HepG2 (cell line): ENCODE measurements at regions not wholly inside any gene's neighbourhood (a gene's known extent, or its start where the extent isn't known, plus 50 kb on each side); places are given as distances from the start of the nearest gene placed in this dataset.
A peak's percentile ranks its signal among the peaks of the same experiment; 100 is the strongest.

Experiments
- ATAC-seq: fragments of 200-7000 bp; cut with Tn5 transposase; 3 replicates; pipeline ENCODE4 v1.9.1; 2020; ENCODE audit warnings: mild to moderate bottlenecking, moderate library complexity
- BruUV-seq: library from RNA; stranded (reverse); fragments of 400-500 nt; replicated peaks from 2 replicates; lab custom pipeline; 2021; lab: Mats Ljungman, UMichigan
- CTCF ChIA-PET: fragments of 300-600 bp; formaldehyde crosslinking; extraction: SDS; loops from one replicate; lab custom pipeline; 2021; ENCODE audit warnings: low total read pairs, inconsistent platforms, low intra/inter-chr PET ratio; lab: Yijun Ruan, JAX
- POLR2A ChIA-PET: fragments of 350-600 bp; sonication (Branson Sonifier 250); formaldehyde crosslinking; loops from one replicate; lab custom pipeline; 2020; ENCODE audit warnings: antibody characterized with exemption, inconsistent platforms; lab: Yijun Ruan, JAX
- DNase-seq: peaks from one replicate; pipeline ENCODE4 v3.0.0-alpha.2; 2015; ENCODE audit warnings: low spot score
- FAIRE-seq: peaks from 3 replicates; lab custom pipeline; 2011; peaks lifted over from hg19 to GRCh38; lab: Jason Lieb, UNC
- H2AFZ ChIP-seq: one replicate; pipeline ENCODE4 v1.6.1; 2011; ENCODE audit warnings: low read length, inconsistent platforms
- H3K27ac ChIP-seq: fragments of 300-600 bp; 3 replicates; pipeline ENCODE4 v1.8.0; 2011; ENCODE audit warnings: mixed run types, mild to moderate bottlenecking, mixed read lengths, low read length, inconsistent platforms; ENCODE audit not compliant: insufficient read depth; ENCODE audit errors: extremely low read length
- H3K27me3 ChIP-seq, 2 experiments: fragments of 200-600 bp in 1 of 2; 2 replicates in 1 of 2; 3 replicates in 1 of 2; pipeline versions ENCODE4 v1.6.0 to v1.8.0; 2011; ENCODE audit warnings: low read length in 2 of 2, mild to moderate bottlenecking in 2 of 2, moderate library complexity in 2 of 2, inconsistent platforms in 1 of 2; ENCODE audit not compliant: insufficient read depth in 2 of 2, control insufficient read depth in 1 of 2
- H3K36me3 ChIP-seq, 2 experiments: fragments of 200-600 bp in 1 of 2; replicated peaks in 1 of 2; 2 replicates in 1 of 2; 3 replicates in 1 of 2; pipeline versions ENCODE4 v1.5.1 to v1.8.0; 2011; ENCODE audit warnings: low read length in 2 of 2, inconsistent platforms in 1 of 2; ENCODE audit not compliant: insufficient read depth in 2 of 2, control insufficient read depth in 1 of 2
- H3K4me1 ChIP-seq: 2 replicates; pipeline ENCODE4 v1.5.1; 2012; ENCODE audit warnings: low read length, inconsistent platforms; ENCODE audit not compliant: insufficient read depth
- H3K4me2 ChIP-seq: 2 replicates; pipeline ENCODE4 v1.6.0; 2011; ENCODE audit warnings: low read depth, low read length, inconsistent platforms
- H3K4me3 ChIP-seq, 3 experiments: fragments of 200-600 bp in 1 of 3; sonication (generic), shearing (Covaris generic) in 1 of 3; replicated peaks in 1 of 3; 2 replicates each; pipeline ENCODE4 v1.5.1; 2011 to 2016; ENCODE audit warnings: low read length in 3 of 3, inconsistent platforms in 2 of 3, low read depth in 2 of 3, mild to moderate bottlenecking in 2 of 3, control low read depth in 1 of 3, mixed read lengths in 1 of 3; ENCODE audit not compliant: insufficient read depth in 1 of 3
- H3K79me2 ChIP-seq: one replicate; pipeline ENCODE4 v1.6.1; 2011; ENCODE audit warnings: low read length, inconsistent platforms; ENCODE audit not compliant: insufficient read depth
- H3K9ac ChIP-seq: 2 replicates; pipeline ENCODE4 v1.6.0; 2011; ENCODE audit warnings: mild to moderate bottlenecking, low read depth, low read length, inconsistent platforms; ENCODE audit not compliant: insufficient read depth
- H3K9me3 ChIP-seq: 2 replicates; pipeline ENCODE4 v1.5.1; 2012; ENCODE audit warnings: mild to moderate bottlenecking, low read length
- H4K20me1 ChIP-seq: 2 replicates; pipeline ENCODE4 v1.6.0; 2011; ENCODE audit warnings: inconsistent platforms, mild to moderate bottlenecking, low read length, moderate library complexity; ENCODE audit not compliant: insufficient read depth
- CBX5 ChIP-seq: sonication (generic); formaldehyde crosslinking; IDR thresholded peaks from 2 replicates; pipeline ENCODE4 v1.4.0; 2020; ENCODE audit warnings: missing genetic modification reagents, borderline replicate concordance
- CENPT ChIP-seq: sonication (generic); formaldehyde crosslinking; IDR thresholded peaks from 2 replicates; pipeline ENCODE4 v1.8.0; 2022; ENCODE audit warnings: low read depth, mild to moderate bottlenecking, moderate library complexity, missing genetic modification reagents
- MAFK ChIP-seq, 2 experiments: IDR thresholded peaks in 1 of 2; conservative IDR thresholded peaks in 1 of 2; 2 replicates each; pipeline ENCODE4 v1.6.1; 2011; ENCODE audit warnings: improper control_type of control experiment in 2 of 2, low read length in 2 of 2
- NFKB2 ChIP-seq: sonication (generic); formaldehyde crosslinking; IDR thresholded peaks from 2 replicates; pipeline ENCODE4 v1.4.0; 2020; ENCODE audit warnings: missing genetic modification reagents, borderline replicate concordance
- ZNF235 ChIP-seq: sonication (generic); formaldehyde crosslinking; IDR thresholded peaks from 2 replicates; pipeline ENCODE4 v1.8.1; 2023; ENCODE audit warnings: mild to moderate bottlenecking, missing genetic modification reagents, borderline replicate concordance
- ZNF558 ChIP-seq: sonication (generic); formaldehyde crosslinking; IDR thresholded peaks from 2 replicates; pipeline ENCODE4 v1.9.0; 2022; ENCODE audit warnings: mild to moderate bottlenecking, missing genetic modification reagents, borderline replicate concordance
- WGBS: methylation state at CpG from one replicate; pipeline ENCODE4 v1.1.6; 2017; ENCODE audit warnings: low lambda C conversion rate; 5-methylcytosine and 5-hydroxymethylcytosine counted together
- in situ Hi-C: cut with HindIII; loops from 2 replicates; pipeline ENCODE4 v1.10.0; 2017; ENCODE audit warnings: low pct_unique_long_range_greater_than_20kb; ENCODE audit not compliant: extremely low pct_ligation_motif_present
- intact Hi-C: fragments of 100-400 bp; cut with micrococcal nuclease; formaldehyde crosslinking; loops from one replicate; pipeline ENCODE4 v1.10.0; 2022; ENCODE audit not compliant: unreplicated experiment
- TF ChIP-seq, protein P1 (sequence below): sonication (generic); formaldehyde crosslinking; IDR thresholded peaks from 2 replicates; pipeline ENCODE4 v1.9.0; 2022; ENCODE audit warnings: missing genetic modification reagents, mild to moderate bottlenecking, borderline replicate concordance

DNA sequence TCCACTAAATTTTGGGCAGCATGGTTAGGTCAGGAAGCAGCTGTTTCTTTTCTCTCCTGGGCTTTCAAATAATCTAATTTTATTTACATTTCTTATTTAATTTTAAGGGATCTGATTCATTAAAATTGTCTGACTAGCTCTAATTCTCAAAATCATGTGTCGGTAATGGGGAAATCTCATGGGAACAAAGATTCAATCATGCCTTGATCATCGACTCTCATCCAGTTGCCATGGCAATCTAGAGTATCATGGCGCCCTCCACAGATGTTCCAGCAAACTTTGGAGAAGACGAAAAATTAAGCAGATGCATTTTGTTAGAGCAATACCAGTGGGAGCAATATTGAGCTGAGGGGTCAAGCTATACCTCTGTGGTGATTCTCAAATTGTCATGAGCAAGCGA, 358.0 kb upstream of the CDH4 start:
- intact Hi-C loops: no loop called here
- 5% methylated on average over 5 of the region's 5 CpGs for WGBS
- Histone ChIP-seq H3K9me3 (peaks cover 95% of the 10 kb centered on the region), H3K36me3 (no peaks in the 10 kb centered on the region), H3K27me3 (no peaks in the 10 kb centered on the region), H4K20me1 (no peaks in the 10 kb centered on the region), H2AFZ (no peak overlapping the region), H3K9ac (no peak overlapping the region), H3K27ac (no peak overlapping the region), H3K4me2 (no peak overlapping the region)
- no peak for DNase-seq
- TF ChIP-seq ZNF235 (CRISPR knock-in tag): no peak
- 0 out of 4 replicates have a peak, but pooled peaks of 1 of the 2 experiments have one; percentile 15 for TF ChIP-seq MAFK (conservative IDR thresholded peaks at IDR 0.05 in 1 of 2, IDR thresholded peaks at IDR 0.05 in 1 of 2; ENCODE audit: low read length in 2 of 2)
- TF ChIP-seq, protein P1, sequence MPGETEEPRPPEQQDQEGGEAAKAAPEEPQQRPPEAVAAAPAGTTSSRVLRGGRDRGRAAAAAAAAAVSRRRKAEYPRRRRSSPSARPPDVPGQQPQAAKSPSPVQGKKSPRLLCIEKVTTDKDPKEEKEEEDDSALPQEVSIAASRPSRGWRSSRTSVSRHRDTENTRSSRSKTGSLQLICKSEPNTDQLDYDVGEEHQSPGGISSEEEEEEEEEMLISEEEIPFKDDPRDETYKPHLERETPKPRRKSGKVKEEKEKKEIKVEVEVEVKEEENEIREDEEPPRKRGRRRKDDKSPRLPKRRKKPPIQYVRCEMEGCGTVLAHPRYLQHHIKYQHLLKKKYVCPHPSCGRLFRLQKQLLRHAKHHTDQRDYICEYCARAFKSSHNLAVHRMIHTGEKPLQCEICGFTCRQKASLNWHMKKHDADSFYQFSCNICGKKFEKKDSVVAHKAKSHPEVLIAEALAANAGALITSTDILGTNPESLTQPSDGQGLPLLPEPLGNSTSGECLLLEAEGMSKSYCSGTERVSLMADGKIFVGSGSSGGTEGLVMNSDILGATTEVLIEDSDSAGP (CRISPR knock-in tag): no peak
- TF ChIP-seq CBX5: no peak
- no peak for TF ChIP-seq ZNF558 (CRISPR knock-in tag)
- no peak for TF ChIP-seq NFKB2 (CRISPR knock-in tag)
- TF ChIP-seq CENPT: no peak
- TF ChIP-seq, all 625 proteins: peak for 1
- no TSS peak for BruUV-seq
- in situ Hi-C loops: no loop called here
- H3K79me2 ChIP-seq: no peaks in the 10 kb centered on the region
- no peaks in the 10 kb centered on the region for H3K4me1 ChIP-seq
- ChIA-PET POLR2A (no interaction called here), CTCF (no interaction called here)
- ATAC-seq (no peak), FAIRE-seq (no peak)
- no peak overlapping the region for H3K4me3 ChIP-seq
